SK-N-SH treated with all-trans-retinoic acid at 6 μM for 48 hours (cell line): ENCODE measurements at regions not wholly inside any gene's neighbourhood (a gene's known extent, or its start where the extent isn't known, plus 50 kb on each side); places are given as distances from the start of the nearest gene placed in this dataset.
"Not testable (repeated sequence)": the region's sequence is repeated elsewhere in the genome, so short reads cannot be mapped to it uniquely, and the experiment has no call there.

Source experiments
- ATAC-seq: fragments of 200-7000 bp; cut with Tn5 transposase; 3 replicates; pipeline ENCODE4 v1.9.1; 2020; ENCODE audit warnings: mild to moderate bottlenecking, moderate library complexity
- ARNTL ChIP-seq: fragments of 450-650 bp; formaldehyde crosslinking; IDR thresholded peaks from 2 replicates; pipeline ENCODE4 v1.5.0; 2020; ENCODE audit warnings: low read depth, mild to moderate bottlenecking, moderate library complexity, borderline replicate concordance
- BACH2 ChIP-seq: fragments of 250-450 bp; sonication (Bioruptor Pico); IDR thresholded peaks from 2 replicates; pipeline ENCODE4 v1.9.0; 2021; ENCODE audit warnings: mild to moderate bottlenecking, borderline replicate concordance
- CSDC2 ChIP-seq: fragments of 250-450 bp; sonication (Bioruptor Pico); IDR thresholded peaks from 2 replicates; pipeline ENCODE4 v1.5.0; 2020; ENCODE audit warnings: mild to moderate bottlenecking, moderate library complexity
- CSRNP3 ChIP-seq: fragments of 250-450 bp; sonication (Bioruptor Pico); IDR thresholded peaks from 2 replicates; pipeline ENCODE4 v1.5.1; 2021; ENCODE audit warnings: mild to moderate bottlenecking, moderate library complexity
- ESRRG ChIP-seq: fragments of 250-450 bp; sonication (Bioruptor Pico); IDR thresholded peaks from 2 replicates; pipeline ENCODE4 v1.6.1; 2021; ENCODE audit warnings: mild to moderate bottlenecking
- GLIS3 ChIP-seq: fragments of 250-450 bp; sonication (Bioruptor Pico); IDR thresholded peaks from 2 replicates; pipeline ENCODE4 v1.5.0; 2020; ENCODE audit warnings: mild to moderate bottlenecking, moderate library complexity
- ISL1 ChIP-seq: fragments of 250-450 bp; sonication (Bioruptor Pico); IDR thresholded peaks from 2 replicates; pipeline ENCODE4 v2.1.2; 2022; ENCODE audit warnings: mild to moderate bottlenecking, moderate library complexity
- OSR1 ChIP-seq: fragments of 250-450 bp; sonication (Bioruptor Pico); IDR thresholded peaks from 2 replicates; pipeline ENCODE4 v1.8.0; 2022; ENCODE audit warnings: moderate library complexity, mild to moderate bottlenecking, inconsistent platforms
- PATZ1 ChIP-seq: fragments of 250-450 bp; sonication (Bioruptor Pico); IDR thresholded peaks from 2 replicates; pipeline ENCODE4 v1.8.0; 2020; ENCODE audit warnings: mild to moderate bottlenecking, moderate library complexity, borderline replicate concordance
- POU6F1 ChIP-seq: fragments of 250-450 bp; sonication (Bioruptor Pico); IDR thresholded peaks from 2 replicates; pipeline ENCODE4 v1.8.0; 2021; ENCODE audit warnings: low read depth, mild to moderate bottlenecking, moderate library complexity, borderline replicate concordance
- PPARA ChIP-seq: fragments of 250-450 bp; sonication (Bioruptor Pico); IDR thresholded peaks from 2 replicates; pipeline ENCODE4 v1.5.0; 2020; ENCODE audit warnings: mild to moderate bottlenecking, borderline replicate concordance
- RARB ChIP-seq: fragments of 250-450 bp; sonication (Bioruptor Pico); IDR thresholded peaks from 2 replicates; pipeline ENCODE4 v1.8.0; 2021; ENCODE audit warnings: mild to moderate bottlenecking, moderate library complexity
- SNAI2 ChIP-seq: fragments of 250-450 bp; sonication (Bioruptor Pico); IDR thresholded peaks from 2 replicates; pipeline ENCODE4 v1.5.0; 2020; ENCODE audit warnings: mild to moderate bottlenecking, moderate library complexity
- TCF4 ChIP-seq: fragments of 250-450 bp; sonication (Bioruptor Pico); IDR thresholded peaks from 2 replicates; pipeline ENCODE4 v1.8.0; 2021; ENCODE audit warnings: mild to moderate bottlenecking, moderate library complexity, borderline replicate concordance
- TOX ChIP-seq: fragments of 250-450 bp; sonication (Bioruptor Pico); IDR thresholded peaks from 2 replicates; pipeline ENCODE4 v1.8.0; 2021; ENCODE audit warnings: mild to moderate bottlenecking, moderate library complexity, borderline replicate concordance
- ZC3H10 ChIP-seq: fragments of 250-450 bp; sonication (Bioruptor Pico); IDR thresholded peaks from 2 replicates; pipeline ENCODE4 v1.5.1; 2021; ENCODE audit warnings: mild to moderate bottlenecking, moderate library complexity
- ZFP3 ChIP-seq: fragments of 250-450 bp; sonication (Bioruptor Pico); IDR thresholded peaks from 2 replicates; pipeline ENCODE4 v1.5.0; 2020; ENCODE audit warnings: mild to moderate bottlenecking, moderate library complexity
- ZFP30 ChIP-seq: fragments of 450-650 bp; formaldehyde crosslinking; IDR thresholded peaks from 2 replicates; pipeline ENCODE4 v1.5.0; 2022; ENCODE audit warnings: mild to moderate bottlenecking, moderate library complexity
- ZNF565 ChIP-seq: fragments of 450-650 bp; formaldehyde crosslinking; conservative IDR thresholded peaks from 2 replicates; pipeline ENCODE4 v1.5.0; 2020; ENCODE audit warnings: low read depth, mild to moderate bottlenecking, moderate library complexity
- ZNF8 ChIP-seq: fragments of 450-650 bp; formaldehyde crosslinking; IDR thresholded peaks from 2 replicates; pipeline ENCODE4 v1.5.0; 2020; ENCODE audit warnings: mild to moderate bottlenecking, moderate library complexity

GRCh38 chr15:62658498-62658897 is 384.0 kb upstream of the TPM1 start (continued):
- TF ChIP-seq PATZ1 (CRISPR knock-in tag), result no peak
- TF ChIP-seq ZFP3 (CRISPR knock-in tag), result no peak
- TF ChIP-seq ESRRG (CRISPR knock-in tag), result no peak
- TF ChIP-seq ZNF8, result no peak
- TF ChIP-seq PPARA (CRISPR knock-in tag), result no peak
- TF ChIP-seq ARNTL, result no peak
- TF ChIP-seq, all 23 proteins: peak for 0

- no peak for TF ChIP-seq ESRRG (CRISPR knock-in tag)
- no peak for TF ChIP-seq SNAI2 (CRISPR knock-in tag)
- TF ChIP-seq CSRNP3 (CRISPR knock-in tag), result no peak
- TF ChIP-seq ISL1 (CRISPR knock-in tag), result no peak
- no peak for TF ChIP-seq GLIS3 (CRISPR knock-in tag)
- no peak for TF ChIP-seq ZNF565 (CRISPR knock-in tag)
- no peak for TF ChIP-seq CSDC2
- TF ChIP-seq ZFP3 (CRISPR knock-in tag), result no peak
- TF ChIP-seq RARB (CRISPR knock-in tag), result no peak
- TF ChIP-seq ZFP30 (CRISPR knock-in tag), result no peak
- no peak for TF ChIP-seq ZNF8
- TF ChIP-seq POU6F1, result no peak
- no peak for ATAC-seq
These were observed 379.0 kb upstream of the TPM1 start for GRCh38 chr15:62663547-62663946.

- TF ChIP-seq RARB (CRISPR knock-in tag), result no peak
- no peak for TF ChIP-seq ESRRG (CRISPR knock-in tag)
- TF ChIP-seq OSR1 (CRISPR knock-in tag), result no peak
- no peak for TF ChIP-seq CSDC2
- ATAC-seq, result no peak
These were observed 377.1 kb upstream of the TPM1 start for GRCh38 chr15:62665449-62665848.

- TF ChIP-seq ARNTL, result no peak
These were observed 376.5 kb upstream of the TPM1 start for GRCh38 chr15:62666046-62666445.

GRCh38 chr15:62672268-62672667 is 370.3 kb upstream of the TPM1 start:
- peak; percentile 49; the same call in 1 of the 3 replicates for ATAC-seq
- TF ChIP-seq TOX (CRISPR knock-in tag) (no peak), ZFP30 (CRISPR knock-in tag) (peak; percentile 50; the same call in 1 of the 2 replicates), OSR1 (CRISPR knock-in tag) (no peak)

More at GRCh38 chr15:62666046-62666445, 376.5 kb upstream of the TPM1 start:
- ATAC-seq, result no peak

- no peak for TF ChIP-seq SNAI2 (CRISPR knock-in tag)
- ATAC-seq, result no peak
These were observed 365.7 kb upstream of the TPM1 start for GRCh38 chr15:62676891-62677290.

- no peak for ATAC-seq
- no peak for TF ChIP-seq ARNTL
- TF ChIP-seq RARB (CRISPR knock-in tag), result no peak
- TF ChIP-seq ZFP3 (CRISPR knock-in tag), result no peak
- no peak for TF ChIP-seq ZNF565 (CRISPR knock-in tag)
- no peak for TF ChIP-seq TCF4
- TF ChIP-seq ZC3H10 (CRISPR knock-in tag), result no peak
- TF ChIP-seq PATZ1 (CRISPR knock-in tag), result no peak
- no peak for TF ChIP-seq BACH2
- TF ChIP-seq SNAI2 (CRISPR knock-in tag), result no peak
- TF ChIP-seq ZFP30 (CRISPR knock-in tag), result no peak
These were observed 360.3 kb upstream of the TPM1 start for GRCh38 chr15:62681939-62682896.

GRCh38 chr15:62683192-62683591 is 359.4 kb upstream of the TPM1 start:
- ATAC-seq, result not testable (repeated sequence)
